SK-N-SH treated with all-trans-retinoic acid at 6 μM for 48 hours (cell line): ENCODE measurements at regions not wholly inside any gene's neighbourhood (a gene's known extent, or its start where the extent isn't known, plus 50 kb on each side); places are given as distances from the start of the nearest gene placed in this dataset.
"Not testable (repeated sequence)": the region's sequence is repeated elsewhere in the genome, so short reads cannot be mapped to it uniquely, and the experiment has no call there.

ENCODE experiments used
- ATAC-seq: fragments of 200-7000 bp; cut with Tn5 transposase; 3 replicates; pipeline ENCODE4 v1.9.1; 2020; ENCODE audit warnings: mild to moderate bottlenecking, moderate library complexity
- ARNTL ChIP-seq: fragments of 450-650 bp; formaldehyde crosslinking; IDR thresholded peaks from 2 replicates; pipeline ENCODE4 v1.5.0; 2020; ENCODE audit warnings: low read depth, mild to moderate bottlenecking, moderate library complexity, borderline replicate concordance
- BACH2 ChIP-seq: fragments of 250-450 bp; sonication (Bioruptor Pico); IDR thresholded peaks from 2 replicates; pipeline ENCODE4 v1.9.0; 2021; ENCODE audit warnings: mild to moderate bottlenecking, borderline replicate concordance
- ESRRG ChIP-seq: fragments of 250-450 bp; sonication (Bioruptor Pico); IDR thresholded peaks from 2 replicates; pipeline ENCODE4 v1.6.1; 2021; ENCODE audit warnings: mild to moderate bottlenecking
- ISL1 ChIP-seq: fragments of 250-450 bp; sonication (Bioruptor Pico); IDR thresholded peaks from 2 replicates; pipeline ENCODE4 v2.1.2; 2022; ENCODE audit warnings: mild to moderate bottlenecking, moderate library complexity
- OSR1 ChIP-seq: fragments of 250-450 bp; sonication (Bioruptor Pico); IDR thresholded peaks from 2 replicates; pipeline ENCODE4 v1.8.0; 2022; ENCODE audit warnings: moderate library complexity, mild to moderate bottlenecking, inconsistent platforms
- PPARA ChIP-seq: fragments of 250-450 bp; sonication (Bioruptor Pico); IDR thresholded peaks from 2 replicates; pipeline ENCODE4 v1.5.0; 2020; ENCODE audit warnings: mild to moderate bottlenecking, borderline replicate concordance
- RARB ChIP-seq: fragments of 250-450 bp; sonication (Bioruptor Pico); IDR thresholded peaks from 2 replicates; pipeline ENCODE4 v1.8.0; 2021; ENCODE audit warnings: mild to moderate bottlenecking, moderate library complexity
- SNAI2 ChIP-seq: fragments of 250-450 bp; sonication (Bioruptor Pico); IDR thresholded peaks from 2 replicates; pipeline ENCODE4 v1.5.0; 2020; ENCODE audit warnings: mild to moderate bottlenecking, moderate library complexity
- TOX ChIP-seq: fragments of 250-450 bp; sonication (Bioruptor Pico); IDR thresholded peaks from 2 replicates; pipeline ENCODE4 v1.8.0; 2021; ENCODE audit warnings: mild to moderate bottlenecking, moderate library complexity, borderline replicate concordance
- ZC3H10 ChIP-seq: fragments of 250-450 bp; sonication (Bioruptor Pico); IDR thresholded peaks from 2 replicates; pipeline ENCODE4 v1.5.1; 2021; ENCODE audit warnings: mild to moderate bottlenecking, moderate library complexity
- ZFP3 ChIP-seq: fragments of 250-450 bp; sonication (Bioruptor Pico); IDR thresholded peaks from 2 replicates; pipeline ENCODE4 v1.5.0; 2020; ENCODE audit warnings: mild to moderate bottlenecking, moderate library complexity
- ZFP30 ChIP-seq: fragments of 450-650 bp; formaldehyde crosslinking; IDR thresholded peaks from 2 replicates; pipeline ENCODE4 v1.5.0; 2022; ENCODE audit warnings: mild to moderate bottlenecking, moderate library complexity
- ZNF70 ChIP-seq: fragments of 450-650 bp; formaldehyde crosslinking; IDR thresholded peaks from 2 replicates; pipeline ENCODE4 v1.5.0; 2020; ENCODE audit warnings: mild to moderate bottlenecking, moderate library complexity
- ZNF8 ChIP-seq: fragments of 450-650 bp; formaldehyde crosslinking; IDR thresholded peaks from 2 replicates; pipeline ENCODE4 v1.5.0; 2020; ENCODE audit warnings: mild to moderate bottlenecking, moderate library complexity
- TF ChIP-seq, protein P1 (sequence below): fragments of 250-450 bp; sonication (Bioruptor Pico); IDR thresholded peaks from 2 replicates; pipeline ENCODE4 v1.8.0; 2021; ENCODE audit warnings: low read depth, mild to moderate bottlenecking, moderate library complexity, borderline replicate concordance
- TF ChIP-seq, protein P2 (sequence below): fragments of 250-450 bp; sonication (Bioruptor Pico); IDR thresholded peaks from 2 replicates; pipeline ENCODE4 v1.5.1; 2021; ENCODE audit warnings: mild to moderate bottlenecking, moderate library complexity
- TF ChIP-seq, protein P3 (sequence below): fragments of 250-450 bp; sonication (Bioruptor Pico); IDR thresholded peaks from 2 replicates; pipeline ENCODE4 v1.5.1; 2020; ENCODE audit warnings: low read depth, mild to moderate bottlenecking, moderate library complexity
- TF ChIP-seq, protein P4 (sequence below): fragments of 250-450 bp; sonication (Bioruptor Pico); IDR thresholded peaks from 2 replicates; pipeline ENCODE4 v1.8.0; 2020; ENCODE audit warnings: mild to moderate bottlenecking, moderate library complexity, borderline replicate concordance
- TF ChIP-seq, protein P5 (sequence below): fragments of 250-450 bp; sonication (Bioruptor Pico); IDR thresholded peaks from 2 replicates; pipeline ENCODE4 v1.5.0; 2020; ENCODE audit warnings: mild to moderate bottlenecking, moderate library complexity

DNA sequence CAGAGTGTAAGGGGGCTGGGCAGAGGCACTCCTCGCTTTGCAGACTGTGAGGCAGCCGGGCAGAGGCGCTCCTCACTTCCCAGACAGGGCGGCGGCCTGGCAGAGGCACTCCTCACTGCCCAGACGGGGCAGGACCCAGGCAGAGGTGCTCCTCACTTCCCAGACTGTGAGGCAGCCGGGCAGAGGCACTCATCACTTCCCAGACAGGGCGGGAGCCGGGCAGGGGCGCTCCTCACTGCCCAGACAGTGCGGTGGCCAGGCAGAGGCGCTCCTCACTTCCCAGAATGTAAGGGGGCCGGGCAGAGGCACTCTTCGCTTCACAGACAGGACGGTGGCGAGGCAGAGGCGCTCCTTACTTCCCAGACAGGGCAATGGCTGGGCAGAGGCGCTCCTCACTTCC, 442.5 kb downstream of the SPATA31D1 start (continued):
- TF ChIP-seq PPARA (CRISPR knock-in tag) (no peak), ZNF8 (CRISPR knock-in tag) (no peak), ZC3H10 (no peak)

DNA sequence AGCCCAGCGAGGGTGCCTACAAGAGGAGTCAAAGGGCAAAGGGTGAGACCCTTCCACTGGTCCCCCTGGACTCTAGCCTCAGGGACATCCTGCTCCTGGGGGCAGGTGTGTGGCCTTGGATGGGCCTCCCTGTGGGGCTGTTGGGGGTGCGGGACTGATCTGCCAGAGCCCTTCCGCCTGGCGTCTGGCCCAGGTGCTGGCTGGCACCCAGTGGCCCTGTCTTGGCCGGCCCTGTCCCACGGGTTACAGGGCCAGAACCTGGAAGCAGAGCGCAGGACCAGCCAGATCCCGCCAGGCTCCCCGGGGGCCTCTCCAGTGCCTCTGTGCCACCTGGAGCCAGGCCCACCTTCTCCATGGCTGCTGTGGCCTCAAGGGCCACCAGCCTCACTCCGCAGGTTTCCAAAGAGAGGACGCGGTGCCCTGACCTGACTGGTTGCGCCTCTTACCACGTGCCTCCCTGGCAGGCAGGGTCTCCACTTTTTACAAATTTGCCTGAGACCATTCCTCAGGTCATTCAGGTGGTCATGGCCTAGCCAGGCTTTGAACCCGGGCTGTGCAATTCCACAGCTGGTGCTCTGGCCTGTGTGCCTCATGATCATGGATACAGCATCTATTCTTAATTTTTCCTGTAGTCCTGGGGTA, 444.8 kb downstream of the SPATA31D1 start:
- ATAC-seq = not testable (repeated sequence)

DNA sequence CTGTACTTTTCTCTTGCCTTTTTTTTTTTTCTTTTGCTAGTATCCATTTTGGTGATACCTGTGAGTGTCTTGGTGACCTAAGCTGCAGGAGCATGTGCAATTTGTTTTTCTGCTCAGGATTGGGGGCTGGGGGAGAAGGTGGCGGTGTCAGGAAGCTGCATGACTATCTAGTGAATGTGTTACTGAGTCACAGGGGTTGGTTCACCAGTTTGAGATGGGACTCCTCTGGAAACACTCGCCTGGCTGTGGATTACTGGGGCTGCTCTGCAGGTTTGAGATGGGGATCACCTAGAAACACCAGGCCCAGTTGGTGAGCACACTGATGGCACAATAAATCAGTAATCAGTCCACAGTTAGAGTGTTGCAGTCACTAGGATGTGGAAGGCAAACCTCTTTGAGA, 447.9 kb downstream of the SPATA31D1 start:
- TF ChIP-seq TOX (CRISPR knock-in tag) = no peak
- TF ChIP-seq PPARA (CRISPR knock-in tag) = no peak
- no peak for TF ChIP-seq ZNF70
- no peak for TF ChIP-seq RARB (CRISPR knock-in tag)
- no peak for TF ChIP-seq ISL1 (CRISPR knock-in tag)
- TF ChIP-seq, protein P1, sequence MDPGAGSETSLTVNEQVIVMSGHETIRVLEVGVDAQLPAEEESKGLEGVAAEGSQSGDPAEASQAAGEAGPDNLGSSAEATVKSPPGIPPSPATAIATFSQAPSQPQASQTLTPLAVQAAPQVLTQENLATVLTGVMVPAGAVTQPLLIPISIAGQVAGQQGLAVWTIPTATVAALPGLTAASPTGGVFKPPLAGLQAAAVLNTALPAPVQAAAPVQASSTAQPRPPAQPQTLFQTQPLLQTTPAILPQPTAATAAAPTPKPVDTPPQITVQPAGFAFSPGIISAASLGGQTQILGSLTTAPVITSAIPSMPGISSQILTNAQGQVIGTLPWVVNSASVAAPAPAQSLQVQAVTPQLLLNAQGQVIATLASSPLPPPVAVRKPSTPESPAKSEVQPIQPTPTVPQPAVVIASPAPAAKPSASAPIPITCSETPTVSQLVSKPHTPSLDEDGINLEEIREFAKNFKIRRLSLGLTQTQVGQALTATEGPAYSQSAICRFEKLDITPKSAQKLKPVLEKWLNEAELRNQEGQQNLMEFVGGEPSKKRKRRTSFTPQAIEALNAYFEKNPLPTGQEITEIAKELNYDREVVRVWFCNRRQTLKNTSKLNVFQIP (CRISPR knock-in tag) = no peak
- TF ChIP-seq ZNF8 (CRISPR knock-in tag) = no peak
- TF ChIP-seq ZFP3 (CRISPR knock-in tag) = no peak
- TF ChIP-seq ARNTL (CRISPR knock-in tag) = no peak
- no peak for TF ChIP-seq ZFP30 (CRISPR knock-in tag)
- no peak for ATAC-seq

DNA sequence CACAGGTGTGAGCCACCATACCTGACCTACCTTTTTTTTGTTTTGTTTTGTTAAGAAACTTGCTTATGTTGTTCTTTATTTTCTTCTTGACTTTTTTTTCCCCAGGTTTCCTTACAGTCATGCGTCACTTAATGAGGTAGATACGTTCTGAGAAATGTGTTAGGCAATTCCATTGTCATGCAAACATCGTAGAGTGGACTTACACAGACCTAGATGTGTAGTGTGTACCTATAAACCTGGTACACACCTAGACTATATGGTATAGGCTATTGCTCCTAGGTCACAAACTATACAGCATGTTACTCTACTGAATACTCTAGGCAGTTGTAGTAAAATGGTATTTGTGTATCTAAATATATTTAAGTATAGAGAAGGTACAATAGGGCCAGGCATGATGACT, 448.6 kb downstream of the SPATA31D1 start:
- ATAC-seq = not testable (repeated sequence)

DNA sequence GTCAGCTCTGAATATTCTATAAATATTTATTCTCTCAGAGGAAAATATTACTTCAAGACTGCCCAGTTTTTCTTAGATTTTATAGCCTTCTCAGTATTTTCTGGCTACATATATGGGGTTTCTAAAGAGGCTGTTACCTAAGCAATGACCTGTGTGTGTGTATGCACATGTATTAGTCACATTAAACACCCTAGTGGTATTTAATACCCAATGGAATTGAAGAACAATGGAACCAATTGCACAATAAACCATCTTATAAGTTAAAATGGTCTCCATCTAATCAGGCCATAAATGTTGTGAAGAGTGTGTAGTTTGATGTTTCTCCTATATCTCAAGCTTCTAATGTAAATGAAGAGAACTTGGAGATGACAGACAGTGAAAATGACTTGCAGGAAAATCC, 450.0 kb downstream of the SPATA31D1 start:
- no peak for ATAC-seq
- TF ChIP-seq ESRRG (CRISPR knock-in tag) (no peak), BACH2 (CRISPR knock-in tag) (no peak), ZFP3 (CRISPR knock-in tag) (no peak), RARB (CRISPR knock-in tag) (no peak), ZC3H10 (no peak), ZFP30 (CRISPR knock-in tag) (no peak)
- TF ChIP-seq, protein P2, sequence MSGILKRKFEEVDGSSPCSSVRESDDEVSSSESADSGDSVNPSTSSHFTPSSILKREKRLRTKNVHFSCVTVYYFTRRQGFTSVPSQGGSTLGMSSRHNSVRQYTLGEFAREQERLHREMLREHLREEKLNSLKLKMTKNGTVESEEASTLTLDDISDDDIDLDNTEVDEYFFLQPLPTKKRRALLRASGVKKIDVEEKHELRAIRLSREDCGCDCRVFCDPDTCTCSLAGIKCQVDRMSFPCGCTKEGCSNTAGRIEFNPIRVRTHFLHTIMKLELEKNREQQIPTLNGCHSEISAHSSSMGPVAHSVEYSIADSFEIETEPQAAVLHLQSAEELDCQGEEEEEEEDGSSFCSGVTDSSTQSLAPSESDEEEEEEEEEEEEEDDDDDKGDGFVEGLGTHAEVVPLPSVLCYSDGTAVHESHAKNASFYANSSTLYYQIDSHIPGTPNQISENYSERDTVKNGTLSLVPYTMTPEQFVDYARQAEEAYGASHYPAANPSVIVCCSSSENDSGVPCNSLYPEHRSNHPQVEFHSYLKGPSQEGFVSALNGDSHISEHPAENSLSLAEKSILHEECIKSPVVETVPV (CRISPR knock-in tag) = no peak

DNA sequence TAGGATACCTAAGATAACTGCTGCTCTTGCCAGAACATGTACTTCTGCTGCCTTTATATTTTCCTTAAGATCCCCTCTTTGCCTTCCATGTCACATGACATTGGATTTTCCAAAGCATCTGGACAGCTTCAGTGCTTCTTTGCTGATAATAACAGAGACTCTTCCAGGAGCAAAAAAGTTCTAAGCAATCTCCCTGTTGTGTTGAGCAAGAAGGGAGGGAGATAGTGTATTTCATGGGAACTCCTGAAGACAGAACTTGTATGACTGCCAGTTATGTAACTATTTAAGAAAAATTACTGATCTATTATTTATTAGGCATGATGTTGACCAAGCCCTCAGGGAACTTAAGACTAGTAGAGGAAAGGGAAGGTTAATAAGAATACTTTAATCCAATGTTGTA, 454.7 kb downstream of the SPATA31D1 start:
- TF ChIP-seq, protein P3, sequence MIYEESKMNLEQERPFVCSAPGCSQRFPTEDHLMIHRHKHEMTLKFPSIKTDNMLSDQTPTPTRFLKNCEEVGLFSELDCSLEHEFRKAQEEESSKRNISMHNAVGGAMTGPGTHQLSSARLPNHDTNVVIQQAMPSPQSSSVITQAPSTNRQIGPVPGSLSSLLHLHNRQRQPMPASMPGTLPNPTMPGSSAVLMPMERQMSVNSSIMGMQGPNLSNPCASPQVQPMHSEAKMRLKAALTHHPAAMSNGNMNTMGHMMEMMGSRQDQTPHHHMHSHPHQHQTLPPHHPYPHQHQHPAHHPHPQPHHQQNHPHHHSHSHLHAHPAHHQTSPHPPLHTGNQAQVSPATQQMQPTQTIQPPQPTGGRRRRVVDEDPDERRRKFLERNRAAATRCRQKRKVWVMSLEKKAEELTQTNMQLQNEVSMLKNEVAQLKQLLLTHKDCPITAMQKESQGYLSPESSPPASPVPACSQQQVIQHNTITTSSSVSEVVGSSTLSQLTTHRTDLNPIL (CRISPR knock-in tag) = no peak
- no peak for TF ChIP-seq OSR1
- TF ChIP-seq, protein P4, sequence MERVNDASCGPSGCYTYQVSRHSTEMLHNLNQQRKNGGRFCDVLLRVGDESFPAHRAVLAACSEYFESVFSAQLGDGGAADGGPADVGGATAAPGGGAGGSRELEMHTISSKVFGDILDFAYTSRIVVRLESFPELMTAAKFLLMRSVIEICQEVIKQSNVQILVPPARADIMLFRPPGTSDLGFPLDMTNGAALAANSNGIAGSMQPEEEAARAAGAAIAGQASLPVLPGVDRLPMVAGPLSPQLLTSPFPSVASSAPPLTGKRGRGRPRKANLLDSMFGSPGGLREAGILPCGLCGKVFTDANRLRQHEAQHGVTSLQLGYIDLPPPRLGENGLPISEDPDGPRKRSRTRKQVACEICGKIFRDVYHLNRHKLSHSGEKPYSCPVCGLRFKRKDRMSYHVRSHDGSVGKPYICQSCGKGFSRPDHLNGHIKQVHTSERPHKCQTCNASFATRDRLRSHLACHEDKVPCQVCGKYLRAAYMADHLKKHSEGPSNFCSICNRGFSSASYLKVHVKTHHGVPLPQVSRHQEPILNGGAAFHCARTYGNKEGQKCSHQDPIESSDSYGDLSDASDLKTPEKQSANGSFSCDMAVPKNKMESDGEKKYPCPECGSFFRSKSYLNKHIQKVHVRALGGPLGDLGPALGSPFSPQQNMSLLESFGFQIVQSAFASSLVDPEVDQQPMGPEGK (CRISPR knock-in tag) = no peak
- no peak for TF ChIP-seq SNAI2 (CRISPR knock-in tag)
- no peak for TF ChIP-seq ZC3H10
- TF ChIP-seq, protein P5, sequence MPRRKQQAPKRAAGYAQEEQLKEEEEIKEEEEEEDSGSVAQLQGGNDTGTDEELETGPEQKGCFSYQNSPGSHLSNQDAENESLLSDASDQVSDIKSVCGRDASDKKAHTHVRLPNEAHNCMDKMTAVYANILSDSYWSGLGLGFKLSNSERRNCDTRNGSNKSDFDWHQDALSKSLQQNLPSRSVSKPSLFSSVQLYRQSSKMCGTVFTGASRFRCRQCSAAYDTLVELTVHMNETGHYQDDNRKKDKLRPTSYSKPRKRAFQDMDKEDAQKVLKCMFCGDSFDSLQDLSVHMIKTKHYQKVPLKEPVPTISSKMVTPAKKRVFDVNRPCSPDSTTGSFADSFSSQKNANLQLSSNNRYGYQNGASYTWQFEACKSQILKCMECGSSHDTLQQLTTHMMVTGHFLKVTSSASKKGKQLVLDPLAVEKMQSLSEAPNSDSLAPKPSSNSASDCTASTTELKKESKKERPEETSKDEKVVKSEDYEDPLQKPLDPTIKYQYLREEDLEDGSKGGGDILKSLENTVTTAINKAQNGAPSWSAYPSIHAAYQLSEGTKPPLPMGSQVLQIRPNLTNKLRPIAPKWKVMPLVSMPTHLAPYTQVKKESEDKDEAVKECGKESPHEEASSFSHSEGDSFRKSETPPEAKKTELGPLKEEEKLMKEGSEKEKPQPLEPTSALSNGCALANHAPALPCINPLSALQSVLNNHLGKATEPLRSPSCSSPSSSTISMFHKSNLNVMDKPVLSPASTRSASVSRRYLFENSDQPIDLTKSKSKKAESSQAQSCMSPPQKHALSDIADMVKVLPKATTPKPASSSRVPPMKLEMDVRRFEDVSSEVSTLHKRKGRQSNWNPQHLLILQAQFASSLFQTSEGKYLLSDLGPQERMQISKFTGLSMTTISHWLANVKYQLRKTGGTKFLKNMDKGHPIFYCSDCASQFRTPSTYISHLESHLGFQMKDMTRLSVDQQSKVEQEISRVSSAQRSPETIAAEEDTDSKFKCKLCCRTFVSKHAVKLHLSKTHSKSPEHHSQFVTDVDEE = no peak
- TF ChIP-seq, protein P2 (CRISPR knock-in tag) = no peak
- TF ChIP-seq ZNF70 = no peak
- TF ChIP-seq RARB (CRISPR knock-in tag) = no peak
- ATAC-seq = no peak
